Keratinocyte (primary cell): ENCODE measurements at regions not wholly inside any gene's neighbourhood (a gene's known extent, or its start where the extent isn't known, plus 50 kb on each side); places are given as distances from the start of the nearest gene placed in this dataset.

ENCODE experiments used
- DNase-seq: peaks from one replicate; pipeline ENCODE4 v3.0.0-alpha.2; 2011; ENCODE audit warnings: low read depth, missing footprints, low spot score
- FAIRE-seq: peaks from 2 replicates; lab custom pipeline; 2011; peaks lifted over from hg19 to GRCh38; lab: Jason Lieb, UNC
- H2AFZ ChIP-seq: 2 replicates; pipeline ENCODE4 v1.6.0; 2012; ENCODE audit warnings: low read length, control low read depth, inconsistent platforms; ENCODE audit not compliant: control insufficient read depth
- H3K27ac ChIP-seq: 2 replicates; pipeline ENCODE4 v1.5.1; 2011; ENCODE audit warnings: low read length; ENCODE audit not compliant: control insufficient read depth, insufficient read depth
- H3K27me3 ChIP-seq: 3 replicates; pipeline ENCODE4 v1.6.0; 2011; ENCODE audit warnings: low read length; ENCODE audit not compliant: control insufficient read depth, insufficient read depth; ENCODE audit errors: extremely low read depth
- H3K36me3 ChIP-seq, 2 experiments: 2 replicates in 1 of 2; 3 replicates in 1 of 2; pipeline ENCODE4 v1.5.1; 2011; ENCODE audit warnings: low read length in 2 of 2, mild to moderate bottlenecking in 1 of 2; ENCODE audit not compliant: control insufficient read depth in 2 of 2, insufficient read depth in 2 of 2; ENCODE audit errors: extremely low read depth in 1 of 2
- H3K4me1 ChIP-seq: 3 replicates; pipeline ENCODE4 v1.5.1; 2011; ENCODE audit warnings: low read length; ENCODE audit not compliant: control insufficient read depth, insufficient read depth; ENCODE audit errors: extremely low read depth
- H3K4me2 ChIP-seq: 3 replicates; pipeline ENCODE4 v1.6.0; 2011; ENCODE audit warnings: low read depth, low read length; ENCODE audit not compliant: control insufficient read depth, insufficient read depth; ENCODE audit errors: extremely low read depth
- H3K4me3 ChIP-seq, 3 experiments: fragments of 200-600 bp in 1 of 3; sonication (generic) in 1 of 3; 2 replicates in 2 of 3; 3 replicates in 1 of 3; pipeline ENCODE4 v1.5.1; 2011 to 2016; ENCODE audit warnings: low read length in 3 of 3, mild to moderate bottlenecking in 3 of 3, control low read depth in 2 of 3, inconsistent platforms in 1 of 3, low read depth in 1 of 3, mixed read lengths in 1 of 3, mixed run types in 1 of 3, moderate library complexity in 1 of 3; ENCODE audit not compliant: control insufficient read depth in 2 of 3, insufficient read depth in 2 of 3; ENCODE audit errors: extremely low read depth in 1 of 3
- H3K79me2 ChIP-seq: 2 replicates; pipeline ENCODE4 v1.6.0; 2012; ENCODE audit warnings: low read length; ENCODE audit not compliant: control insufficient read depth, insufficient read depth
- H3K9ac ChIP-seq: 3 replicates; pipeline ENCODE4 v1.6.0; 2011; ENCODE audit warnings: low read length; ENCODE audit not compliant: control insufficient read depth, insufficient read depth; ENCODE audit errors: extremely low read depth
- H3K9me1 ChIP-seq: 3 replicates; pipeline ENCODE4 v1.6.0; 2011; ENCODE audit warnings: low read length; ENCODE audit not compliant: control insufficient read depth, insufficient read depth; ENCODE audit errors: extremely low read depth
- H3K9me3 ChIP-seq: 2 replicates; pipeline ENCODE4 v1.5.1; 2012; ENCODE audit warnings: low read depth, low read length; ENCODE audit not compliant: control insufficient read depth
- H4K20me1 ChIP-seq: 3 replicates; pipeline ENCODE4 v1.6.0; 2011; ENCODE audit warnings: low read length; ENCODE audit not compliant: control insufficient read depth, insufficient read depth; ENCODE audit errors: extremely low read depth
- EZH2 ChIP-seq: IDR thresholded peaks from one replicate; pipeline ENCODE4 v1.6.1; 2012; ENCODE audit warnings: inconsistent platforms, mild to moderate bottlenecking, low read length, moderate library complexity
- dilution Hi-C: fragments of 300-500 bp; cut with MboI; formaldehyde crosslinking; loops from one replicate; pipeline ENCODE4 v1.7.0; 2020; ENCODE audit warnings: low sequenced_read_pairs; ENCODE audit not compliant: extremely low pct_ligation_motif_present
- TF ChIP-seq, protein P1 (sequence below), 3 experiments: IDR thresholded peaks in 1 of 3; conservative IDR thresholded peaks in 1 of 3; optimal IDR thresholded peaks in 1 of 3; 2 replicates in 2 of 3; 3 replicates in 1 of 3; pipeline versions ENCODE3 to v1.5.1; 2011; ENCODE audit warnings: low read length in 3 of 3, mild to moderate bottlenecking in 3 of 3, moderate library complexity in 2 of 3, control low read depth in 1 of 3, inconsistent platforms in 1 of 3; ENCODE audit not compliant: insufficient read depth in 2 of 3; ENCODE audit errors: extremely low read depth in 1 of 3

DNA sequence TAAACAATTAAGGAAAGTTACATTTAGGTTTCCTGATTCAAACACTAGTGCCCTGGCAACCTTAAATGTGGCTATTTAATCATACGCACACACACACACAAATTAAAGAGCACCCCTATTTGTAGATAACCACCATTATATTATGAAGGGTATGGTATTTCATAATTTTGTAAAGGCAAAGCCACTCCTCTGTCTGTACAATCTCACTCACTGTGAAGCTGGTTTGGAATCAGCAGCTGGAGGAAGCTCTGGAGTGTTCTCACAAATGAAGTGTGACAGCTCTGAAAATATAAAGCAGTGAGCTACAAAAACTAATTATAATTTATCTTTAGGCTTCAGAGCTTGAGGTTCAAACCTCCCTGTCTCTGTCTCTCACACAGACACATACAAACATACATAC lies 57.9 kb upstream of the KCNJ16 start:
- no peak for DNase-seq
- no peak for TF ChIP-seq EZH2
- TF ChIP-seq, protein P1, sequence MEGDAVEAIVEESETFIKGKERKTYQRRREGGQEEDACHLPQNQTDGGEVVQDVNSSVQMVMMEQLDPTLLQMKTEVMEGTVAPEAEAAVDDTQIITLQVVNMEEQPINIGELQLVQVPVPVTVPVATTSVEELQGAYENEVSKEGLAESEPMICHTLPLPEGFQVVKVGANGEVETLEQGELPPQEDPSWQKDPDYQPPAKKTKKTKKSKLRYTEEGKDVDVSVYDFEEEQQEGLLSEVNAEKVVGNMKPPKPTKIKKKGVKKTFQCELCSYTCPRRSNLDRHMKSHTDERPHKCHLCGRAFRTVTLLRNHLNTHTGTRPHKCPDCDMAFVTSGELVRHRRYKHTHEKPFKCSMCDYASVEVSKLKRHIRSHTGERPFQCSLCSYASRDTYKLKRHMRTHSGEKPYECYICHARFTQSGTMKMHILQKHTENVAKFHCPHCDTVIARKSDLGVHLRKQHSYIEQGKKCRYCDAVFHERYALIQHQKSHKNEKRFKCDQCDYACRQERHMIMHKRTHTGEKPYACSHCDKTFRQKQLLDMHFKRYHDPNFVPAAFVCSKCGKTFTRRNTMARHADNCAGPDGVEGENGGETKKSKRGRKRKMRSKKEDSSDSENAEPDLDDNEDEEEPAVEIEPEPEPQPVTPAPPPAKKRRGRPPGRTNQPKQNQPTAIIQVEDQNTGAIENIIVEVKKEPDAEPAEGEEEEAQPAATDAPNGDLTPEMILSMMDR (optimal IDR thresholded peaks at IDR 0.05 in 1 of 3, IDR thresholded peaks at IDR 0.05 in 1 of 3, conservative IDR thresholded peaks at IDR 0.05 in 1 of 3; ENCODE audit: extremely low read depth in 1 of 3, insufficient read depth in 2 of 3, low read length in 3 of 3), result no peak
- Histone ChIP-seq H4K20me1 (no peaks in the 10 kb centered on the region), H3K4me3 (no peak overlapping the region), H3K9me1 (no peaks in the 10 kb centered on the region), H3K4me2 (no peak overlapping the region), H3K27ac (no peak overlapping the region), H3K27me3 (no peaks in the 10 kb centered on the region), H3K9me3 (no peaks in the 10 kb centered on the region), H3K36me3 (no peaks in the 10 kb centered on the region), H2AFZ (no peak overlapping the region), H3K4me1 (no peaks in the 10 kb centered on the region), H3K79me2 (no peaks in the 10 kb centered on the region), H3K9ac (no peak overlapping the region)
- dilution Hi-C loops, result no loop called here
- FAIRE-seq, result no peak

DNA sequence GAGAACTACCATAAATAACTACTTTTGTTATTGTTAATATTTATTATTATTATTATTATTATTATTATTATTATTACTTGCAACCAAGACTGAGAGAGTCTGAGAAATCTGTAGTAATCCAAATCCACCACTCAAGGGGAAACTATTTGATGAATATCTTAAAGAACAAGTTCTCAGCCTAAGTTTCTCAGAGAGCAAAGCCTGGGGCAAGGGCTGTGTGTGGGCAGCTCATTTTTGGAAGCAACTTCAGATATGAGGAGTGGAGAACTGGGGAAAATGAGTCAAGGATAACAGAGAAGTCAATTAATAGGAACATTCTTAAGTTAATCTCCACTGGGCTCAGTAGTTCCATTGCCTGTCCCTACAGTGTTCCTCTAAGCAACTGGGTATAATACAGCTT lies 57.1 kb upstream of the KCNJ16 start:
- no peak for FAIRE-seq
- Histone ChIP-seq H3K79me2 (no peaks in the 10 kb centered on the region), H2AFZ (no peak overlapping the region), H3K9me3 (no peaks in the 10 kb centered on the region), H3K27ac (no peak overlapping the region), H3K9ac (no peak overlapping the region), H3K4me3 (no peak overlapping the region), H3K36me3 (no peaks in the 10 kb centered on the region), H3K4me1 (no peaks in the 10 kb centered on the region), H4K20me1 (no peaks in the 10 kb centered on the region), H3K4me2 (no peak overlapping the region), H3K9me1 (no peaks in the 10 kb centered on the region), H3K27me3 (no peaks in the 10 kb centered on the region)
- DNase-seq, result no peak
- TF ChIP-seq, protein P1 (optimal IDR thresholded peaks at IDR 0.05 in 1 of 3, IDR thresholded peaks at IDR 0.05 in 1 of 3, conservative IDR thresholded peaks at IDR 0.05 in 1 of 3; ENCODE audit: extremely low read depth in 1 of 3, insufficient read depth in 2 of 3, low read length in 3 of 3), result no peak
- no peak for TF ChIP-seq EZH2
- dilution Hi-C loops, result no loop called here
